ENCODE measurements at regions not wholly inside any gene's neighbourhood (a gene's known extent, or its start where the extent isn't known, plus 50 kb on each side); places are given as distances from the start of the nearest gene placed in this dataset.
"Not testable (repeated sequence)": the region's sequence is repeated elsewhere in the genome, so short reads cannot be mapped to it uniquely, and the experiment has no call there.

- no peak for ATAC-seq
- DNase-seq, result no peak
Measured at GRCh38 chr4:17241835-17242234, 270.1 kb downstream of the QDPR start.

GRCh38 chr4:17238633-17239032, 273.3 kb downstream of the QDPR start:
- no peak for ATAC-seq
- no peak for DNase-seq

GRCh38 chr4:17236686-17237085, 275.2 kb downstream of the QDPR start:
- no peak for DNase-seq
- ATAC-seq, result no peak

GRCh38 chr4:17234678-17235077, 277.2 kb downstream of the QDPR start:
- ATAC-seq (no peak), DNase-seq (no peak)

GRCh38 chr4:17232566-17233253, 279.2 kb downstream of the QDPR start:
- DNase-seq, result no peak

GRCh38 chr4:17231880-17232475, 279.9 kb downstream of the QDPR start:
- not testable (repeated sequence) for ATAC-seq, DNase-seq

More at GRCh38 chr4:17232566-17233253, 279.2 kb downstream of the QDPR start:
- no peak for ATAC-seq

- no peak for ATAC-seq
- DNase-seq, result no peak
Measured at GRCh38 chr4:17230727-17231126, 281.2 kb downstream of the QDPR start.

- DNase-seq (no peak), ATAC-seq (no peak)
Measured at GRCh38 chr4:17220816-17221215, 291.1 kb downstream of the QDPR start.

- ATAC-seq (no peak), DNase-seq (no peak)
Measured at GRCh38 chr4:17218786-17219185, 293.1 kb downstream of the QDPR start.

GRCh38 chr4:17206829-17207801, 304.8 kb downstream of the QDPR start:
- ATAC-seq, result no peak

GRCh38 chr4:17204908-17205307, 306.5 kb upstream of the LDB2 start:
- ATAC-seq (no peak), DNase-seq (no peak)

More at GRCh38 chr4:17206829-17207801, 304.8 kb downstream of the QDPR start:
- DNase-seq, result no peak

GRCh38 chr4:17203797-17204196, 305.4 kb upstream of the LDB2 start:
- no peak for ATAC-seq
- DNase-seq, result no peak

GRCh38 chr4:17197070-17197469, 298.6 kb upstream of the LDB2 start:
- ATAC-seq, result no peak
- no peak for DNase-seq

GRCh38 chr4:17195461-17196275, 297.2 kb upstream of the LDB2 start:
- DNase-seq, result no peak
- ATAC-seq, result no peak

- ATAC-seq, result no peak
- DNase-seq, result no peak
Measured at GRCh38 chr4:17194586-17194985, 296.1 kb upstream of the LDB2 start.

- no peak for DNase-seq
Measured at GRCh38 chr4:17189759-17190158, 291.3 kb upstream of the LDB2 start.

GRCh38 chr4:17189401-17189720, 290.9 kb upstream of the LDB2 start:
- ATAC-seq, result no peak
- no peak for DNase-seq

More at GRCh38 chr4:17189759-17190158, 291.3 kb upstream of the LDB2 start:
- ATAC-seq, result no peak

- DNase-seq (no peak), ATAC-seq (no peak)
Measured at GRCh38 chr4:17188547-17189400, 290.3 kb upstream of the LDB2 start.

- DNase-seq, result no peak
- ATAC-seq, result no peak
Measured at GRCh38 chr4:17188125-17188524, 289.7 kb upstream of the LDB2 start.

GRCh38 chr4:17187003-17187402, 288.6 kb upstream of the LDB2 start:
- DNase-seq (no peak), ATAC-seq (no peak)

GRCh38 chr4:17182888-17183287, 284.4 kb upstream of the LDB2 start:
- DNase-seq (no peak), ATAC-seq (no peak)

Data from stimulated activated naive CD8-positive, alpha-beta T cell treated with anti-CD3 and anti-CD28 coated beads, Interleukin-15, Interleukin-2, amounts not matched to agents 100 U/mL and 50 U/mL, for 24 hours (primary cell).